IMR-90 (cell line): ENCODE measurements at regions not wholly inside any gene's neighbourhood (a gene's known extent, or its start where the extent isn't known, plus 50 kb on each side); places are given as distances from the start of the nearest gene placed in this dataset.

Source experiments
- RAD21 ChIP-seq: IDR thresholded peaks from 2 replicates; pipeline ENCODE4 v1.6.1; 2012; ENCODE audit warnings: low read length, improper control_type of control experiment
- RCOR1 ChIP-seq: IDR thresholded peaks from 2 replicates; pipeline ENCODE4 v1.6.1; 2012; ENCODE audit warnings: mild to moderate bottlenecking, low read length, improper control_type of control experiment; ENCODE audit not compliant: insufficient replicate concordance

DNA sequence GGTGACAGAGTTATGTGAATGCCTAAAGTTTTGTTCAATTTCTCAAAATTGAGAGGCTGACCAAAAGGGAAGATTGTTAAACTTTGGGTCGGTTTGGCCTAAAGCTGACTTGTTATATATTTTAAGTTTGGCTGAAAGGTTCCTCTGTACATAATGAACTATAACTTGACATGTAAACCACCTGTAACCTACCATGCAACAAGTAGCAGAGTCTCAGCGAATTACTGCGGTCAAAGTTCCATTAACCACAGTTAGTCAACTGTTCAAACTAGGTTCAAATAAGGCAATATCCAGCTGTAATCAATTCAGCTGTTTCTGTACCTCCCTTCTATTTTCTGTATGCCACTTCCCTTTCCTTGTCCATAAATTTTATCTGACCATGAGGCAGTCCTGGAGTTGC is 325.1 kb upstream of the NMUR2 start:
- TF ChIP-seq RAD21 (no peak), RCOR1 (no peak)
